NCI-H146 treated with DMSO at 0.1 percent for 48 hours (cell line): ENCODE measurements at regions not wholly inside any gene's neighbourhood (a gene's known extent, or its start where the extent isn't known, plus 50 kb on each side); places are given as distances from the start of the nearest gene placed in this dataset.
A peak's percentile ranks its signal among the peaks of the same experiment; 100 is the strongest.

Experiments
- DNase-seq: peaks from one replicate; lab custom pipeline; 2025; ENCODE audit not compliant: unreplicated experiment; lab: John Stamatoyannopoulos, UW

DNA sequence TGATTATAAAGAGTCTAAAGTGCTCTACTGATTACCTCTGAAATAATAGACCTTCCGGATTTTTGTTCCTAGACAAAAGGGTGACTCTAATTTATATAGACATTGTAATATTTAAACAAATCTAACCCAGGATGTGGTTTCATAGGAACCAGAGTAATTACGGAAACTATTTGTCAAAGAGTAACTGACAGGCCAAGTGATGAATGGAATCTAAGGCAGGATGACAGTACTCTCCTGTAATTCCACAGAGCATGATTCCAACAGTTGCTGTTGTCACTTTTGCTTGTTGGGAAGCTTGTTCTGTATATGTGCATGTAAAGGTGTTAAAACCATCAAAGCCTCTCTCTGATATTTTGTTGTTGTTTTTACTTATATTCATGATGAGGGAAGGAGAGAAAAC lies 1141.0 kb downstream of the IGSF11 start:
- DNase-seq, result peak; percentile 49

DNA sequence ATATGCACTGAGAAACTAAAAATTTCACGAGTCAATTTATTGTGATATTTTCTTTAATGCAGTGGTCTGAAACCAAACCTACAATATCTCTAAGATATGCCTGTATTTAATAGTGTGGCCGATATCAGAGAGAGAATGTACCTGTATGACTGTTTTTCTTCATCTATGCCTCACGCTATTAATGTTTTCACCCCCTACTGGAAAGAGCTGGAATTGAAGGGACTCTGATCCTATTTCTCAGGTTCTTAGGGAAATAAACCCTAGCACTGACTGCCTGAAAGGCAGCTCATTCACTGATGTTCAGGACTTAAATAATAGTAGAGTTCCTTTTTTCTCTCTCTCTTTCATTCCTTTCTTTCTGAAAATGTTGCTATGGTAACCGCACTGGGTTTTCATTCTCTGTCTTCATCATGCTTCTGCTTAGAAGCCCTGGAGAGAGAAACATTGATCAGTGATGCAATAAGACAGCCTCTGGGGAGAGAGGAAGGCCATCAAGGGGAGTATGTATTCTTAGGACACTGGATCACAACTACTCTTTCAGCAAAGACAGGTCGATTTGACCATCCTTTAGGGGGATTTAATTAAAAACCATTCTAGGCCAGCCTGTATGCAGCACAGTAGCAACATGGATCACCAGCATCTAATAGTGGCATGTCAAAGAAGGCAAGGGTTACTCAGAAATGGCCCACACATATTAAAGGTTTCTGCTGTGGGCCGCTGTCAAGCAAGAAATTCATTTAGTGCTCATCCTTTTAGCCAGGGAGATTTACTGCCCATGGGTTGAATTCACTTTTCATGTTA lies 1135.7 kb downstream of the IGSF11 start:
- DNase-seq, result no peak

DNA sequence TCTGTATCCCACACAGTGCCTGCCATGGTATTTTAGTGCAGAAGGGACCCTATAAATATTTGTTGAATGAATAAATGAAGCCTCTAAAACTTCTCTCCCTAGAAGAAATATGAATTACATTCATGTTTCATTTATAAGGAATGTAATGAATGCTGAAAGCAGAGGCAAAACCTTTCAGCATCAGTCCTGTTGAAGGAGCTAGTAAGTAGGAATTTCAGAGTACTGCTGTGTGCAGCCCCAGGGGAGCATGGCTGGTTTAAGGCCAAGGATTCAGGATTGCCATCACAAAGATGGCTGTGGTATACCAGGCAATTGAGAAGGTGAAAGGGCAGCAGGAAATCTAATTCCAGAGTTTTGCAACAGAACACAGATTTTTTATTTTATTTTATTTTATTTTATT lies 1131.4 kb downstream of the IGSF11 start:
- DNase-seq, result no peak

GRCh38 chr3:117910820-117911521 lies 1123.7 kb downstream of the IGSF11 start:
- DNase-seq, result no peak

DNA sequence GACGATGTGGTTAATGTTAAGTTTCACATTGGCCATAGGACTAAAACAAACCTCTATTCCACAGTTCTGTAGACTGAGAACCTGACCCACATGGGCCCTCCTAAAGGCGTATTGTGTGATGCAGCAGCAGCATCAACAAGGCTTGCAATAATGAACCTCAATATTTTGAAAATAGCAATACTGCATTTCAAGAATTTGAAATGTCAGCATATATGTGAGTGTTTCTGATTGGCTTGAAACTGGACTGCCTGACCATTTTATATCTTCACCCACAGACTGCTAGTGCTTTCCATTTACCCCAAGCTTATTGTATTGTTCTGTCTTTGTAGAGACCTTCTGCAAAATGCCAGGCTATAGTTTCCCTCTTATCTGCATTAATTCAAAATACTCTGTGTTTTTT lies 1122.3 kb downstream of the IGSF11 start:
- no peak for DNase-seq

DNA sequence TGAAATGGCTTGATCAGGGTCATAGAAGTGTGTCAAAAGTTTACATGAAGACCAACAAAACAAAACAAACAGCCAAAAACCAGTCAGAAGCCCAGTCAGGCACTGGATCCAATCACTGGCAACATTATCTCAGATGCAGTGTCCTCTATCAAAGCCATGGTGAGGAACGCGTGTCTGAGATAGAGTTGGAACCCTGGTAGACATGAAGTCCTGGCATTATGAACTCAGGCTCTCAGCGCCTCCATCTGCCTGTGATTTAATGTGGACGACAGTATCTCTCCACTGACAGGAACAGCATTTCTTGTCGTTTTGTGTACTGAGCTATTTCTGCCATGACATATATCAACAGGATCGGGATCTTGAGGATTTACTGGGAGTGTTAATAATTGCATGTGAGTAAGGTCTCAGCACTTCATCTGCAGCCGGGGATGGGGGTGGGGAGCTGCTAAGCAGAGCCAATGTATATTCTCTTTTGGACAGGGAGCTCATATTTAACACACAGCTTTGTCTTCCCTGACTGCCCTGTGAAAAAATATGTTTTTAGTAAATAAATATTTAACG lies 1120.0 kb downstream of the IGSF11 start:
- DNase-seq, result no peak

DNA sequence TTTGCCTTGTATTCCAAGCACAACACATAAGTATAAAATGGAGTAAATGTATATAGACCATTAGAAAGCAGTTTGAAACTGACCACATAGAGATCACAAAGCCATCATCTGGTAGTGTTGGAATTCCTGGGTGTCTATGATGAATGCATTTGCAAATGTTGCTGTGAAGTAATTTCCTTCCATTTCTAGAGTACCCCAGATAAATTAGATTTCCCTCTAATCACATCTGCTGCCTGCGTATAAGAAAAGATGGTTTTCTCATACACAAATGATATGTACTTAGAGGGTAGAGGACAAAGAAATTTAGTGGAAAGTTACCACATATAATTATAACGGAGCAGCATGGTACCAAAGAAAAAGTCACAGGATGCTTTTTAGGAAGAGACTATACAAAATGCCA lies 1117.8 kb downstream of the IGSF11 start:
- DNase-seq, result no peak

DNA sequence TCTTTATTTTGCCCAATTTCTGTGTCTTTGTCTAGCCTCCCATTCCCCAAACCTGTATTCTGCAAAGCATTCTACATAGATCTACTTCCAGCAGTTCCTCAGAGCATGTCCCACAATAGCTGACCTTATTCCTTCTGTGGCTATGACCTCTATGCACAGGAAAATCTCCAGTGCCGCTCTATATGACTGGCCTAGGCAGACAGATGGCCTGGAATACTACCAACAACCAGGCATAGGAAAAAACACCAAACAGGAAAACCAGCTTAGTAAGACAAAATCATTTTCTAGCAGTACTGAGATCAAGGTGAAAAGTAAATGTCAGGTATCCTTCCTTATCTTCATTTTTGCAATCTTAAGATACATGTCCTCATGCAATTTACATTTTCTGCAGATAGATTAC lies 1115.0 kb downstream of the IGSF11 start:
- no peak for DNase-seq

- no peak for DNase-seq
Measured at GRCh38 chr3:117920253-117920898, 1114.3 kb downstream of the IGSF11 start.

- DNase-seq, result no peak
Measured at GRCh38 chr3:117921411-117921810, 1113.2 kb downstream of the IGSF11 start.

DNA sequence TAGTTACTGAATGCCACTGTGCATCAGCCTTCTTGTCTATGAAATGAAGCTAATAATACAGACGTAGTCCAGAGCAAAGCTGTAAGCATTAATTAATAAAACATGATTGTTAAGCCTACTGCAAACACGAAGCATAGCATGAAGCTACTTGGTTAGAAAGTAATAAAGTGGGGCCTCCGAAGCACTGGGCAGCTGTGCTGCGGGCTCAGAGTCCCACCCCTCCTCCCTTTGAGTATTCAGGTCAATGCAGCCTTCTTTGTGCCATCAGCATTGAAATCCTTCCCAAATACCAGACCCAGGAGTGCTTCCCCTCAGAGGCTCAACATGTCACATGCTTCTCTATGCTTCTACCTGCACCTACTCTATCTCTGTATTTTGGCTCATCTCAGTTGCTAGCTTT lies 1112.6 kb downstream of the IGSF11 start:
- no peak for DNase-seq

GRCh38 chr3:117926819-117927218 lies 1107.8 kb downstream of the IGSF11 start:
- no peak for DNase-seq

DNA sequence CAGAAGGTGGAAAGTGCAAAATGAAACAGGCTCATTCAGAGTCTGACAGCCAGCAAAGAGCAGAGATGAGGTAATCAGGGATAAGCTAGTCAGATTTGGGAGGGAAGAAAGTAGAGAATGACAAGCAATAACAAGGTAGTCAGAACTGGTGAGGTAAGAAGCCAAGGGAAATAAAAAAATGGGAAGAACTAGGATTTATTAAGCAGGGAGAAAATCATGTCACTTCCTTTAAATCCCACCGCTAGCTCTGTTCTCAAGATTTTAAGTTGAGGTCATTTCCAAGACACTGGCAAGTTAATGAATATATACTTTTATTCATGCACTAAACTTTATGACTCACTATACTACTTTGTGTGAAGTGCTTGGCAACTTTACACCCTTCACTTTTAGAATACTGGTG lies 1106.8 kb downstream of the IGSF11 start:
- DNase-seq, result no peak

DNA sequence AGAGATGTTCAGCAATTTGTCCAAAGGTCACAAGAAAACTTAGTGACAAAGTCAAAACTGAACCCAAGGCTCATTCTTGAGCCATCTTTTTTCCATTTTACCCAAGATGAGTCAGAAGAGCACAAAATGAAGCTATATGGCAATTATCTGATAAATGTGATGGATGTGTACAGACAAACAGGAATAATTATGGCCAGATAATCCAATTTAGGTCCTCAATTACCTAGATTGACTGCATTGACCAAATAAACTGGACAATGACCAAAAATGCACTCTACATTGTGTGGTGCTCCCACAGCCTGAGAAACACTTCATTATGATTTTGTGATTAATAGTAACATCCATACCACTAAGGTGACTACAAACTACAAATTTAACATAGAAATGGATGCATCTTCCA lies 1105.8 kb downstream of the IGSF11 start:
- no peak for DNase-seq

DNA sequence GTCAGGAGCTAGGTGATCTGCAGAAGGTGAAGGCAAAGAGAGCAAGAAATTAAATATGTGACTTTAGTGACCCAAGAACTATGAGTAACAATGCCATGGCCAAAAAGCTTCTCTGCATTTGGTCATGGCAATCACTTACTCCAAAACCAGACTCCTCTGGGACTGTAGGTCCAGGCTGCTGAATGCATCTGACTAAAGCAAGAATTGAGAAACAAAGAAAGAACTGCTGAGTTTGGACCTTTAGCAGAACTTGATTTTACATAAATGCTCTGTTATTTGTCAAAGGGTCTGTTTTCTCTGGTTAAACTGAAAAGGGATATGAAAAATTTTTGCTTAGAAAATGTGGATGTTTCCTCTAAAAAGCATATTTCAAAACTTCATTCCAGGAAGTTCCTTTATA lies 1102.2 kb downstream of the IGSF11 start:
- DNase-seq, result no peak

- DNase-seq, result no peak
Measured at GRCh38 chr3:117936159-117936558, 1098.5 kb downstream of the IGSF11 start.

DNA sequence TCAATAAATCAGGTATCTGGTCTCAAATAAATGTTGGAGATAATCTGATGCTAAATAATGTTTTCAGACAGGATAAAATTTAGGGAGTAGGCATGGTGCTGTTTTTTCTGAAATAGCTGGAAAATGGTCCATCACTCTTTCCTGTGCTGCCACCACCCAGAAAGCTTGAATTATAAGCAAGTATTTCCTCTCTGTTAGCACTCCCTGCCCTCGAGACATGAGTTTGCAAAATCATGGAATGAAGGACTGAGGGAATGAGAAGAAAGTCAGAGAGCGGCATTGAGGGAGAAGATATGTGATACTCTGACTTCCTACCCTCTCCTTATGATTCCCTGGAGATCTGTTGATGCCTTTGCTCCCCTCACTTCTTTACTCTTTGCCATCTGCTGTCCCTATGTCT lies 1095.7 kb downstream of the IGSF11 start:
- no peak for DNase-seq

DNA sequence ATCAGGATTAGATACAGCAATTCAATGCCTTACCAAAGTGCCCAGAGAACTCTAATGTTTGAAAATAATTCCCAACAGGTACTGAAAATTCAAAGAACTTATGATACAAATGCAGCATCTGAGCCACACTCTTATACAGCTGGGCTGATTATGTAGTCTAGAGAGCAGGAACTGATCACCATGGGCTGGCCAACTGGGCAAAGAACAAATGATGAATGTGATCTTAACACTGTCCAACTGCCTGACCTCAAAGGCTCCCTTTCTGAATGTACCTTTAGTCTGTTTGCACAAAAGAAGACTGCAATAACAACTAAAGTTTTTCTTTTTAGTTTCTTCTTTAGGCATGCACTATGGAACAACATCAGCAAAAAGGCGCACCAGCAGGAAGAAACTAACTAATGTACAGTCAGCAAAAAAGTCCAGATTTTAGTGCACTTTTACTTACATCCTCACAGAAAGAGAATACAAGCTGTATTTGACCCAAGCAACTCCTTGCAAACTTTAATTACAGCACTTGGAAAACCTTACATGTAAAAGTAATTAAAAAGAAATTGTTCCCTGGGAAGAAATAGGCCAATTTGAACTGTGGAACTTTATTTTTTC lies 1095.1 kb downstream of the IGSF11 start:
- no peak for DNase-seq

DNA sequence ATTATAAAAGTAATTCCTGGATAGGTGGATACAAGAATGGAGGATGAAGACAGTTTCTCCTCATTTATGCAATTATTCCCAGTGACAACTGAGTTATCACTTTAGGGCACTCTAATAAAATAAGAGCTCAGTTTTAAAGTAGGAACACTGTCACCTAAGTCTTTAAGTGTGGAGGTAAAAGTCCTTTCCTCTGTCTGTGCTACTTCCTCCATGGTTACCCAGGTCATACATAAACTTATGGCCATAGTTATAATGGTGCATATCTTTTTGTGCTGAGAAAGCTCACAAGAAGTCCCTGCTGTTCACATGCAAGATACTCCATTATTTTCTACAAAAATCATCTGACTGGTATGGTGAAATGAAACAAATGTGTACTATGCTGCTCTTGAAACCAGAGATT lies 1093.6 kb downstream of the IGSF11 start:
- no peak for DNase-seq

GRCh38 chr3:117941756-117942155 lies 1092.9 kb downstream of the IGSF11 start:
- DNase-seq, result no peak

DNA sequence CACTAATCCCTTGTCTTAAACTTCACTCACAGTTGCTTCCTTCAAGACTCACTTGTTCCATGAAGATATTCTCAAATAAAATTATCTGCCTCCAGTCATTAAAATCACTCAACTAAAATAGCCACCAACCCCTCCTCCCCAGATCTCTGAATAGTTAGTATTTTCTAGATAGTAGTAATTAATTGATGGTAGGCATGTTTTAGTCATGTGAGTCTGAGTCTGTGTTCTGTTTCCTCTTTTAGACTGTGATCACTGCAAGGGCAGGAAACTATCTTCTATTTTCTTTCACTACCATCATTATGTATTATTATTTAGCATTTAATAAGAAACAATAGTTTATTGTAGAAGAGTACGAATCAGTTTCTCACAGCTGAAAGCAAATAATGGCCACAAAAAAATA lies 1080.5 kb downstream of the IGSF11 start:
- no peak for DNase-seq
